MCF 10A (cell line): ENCODE measurements at regions not wholly inside any gene's neighbourhood (a gene's known extent, or its start where the extent isn't known, plus 50 kb on each side); places are given as distances from the start of the nearest gene placed in this dataset.
"Not testable (repeated sequence)": the region's sequence is repeated elsewhere in the genome, so short reads cannot be mapped to it uniquely, and the experiment has no call there.

Experiments
- BruUV-seq: library from RNA; stranded (reverse); fragments of 400-500 nt; replicated peaks from 2 replicates; lab custom pipeline; 2021; lab: Mats Ljungman, UMichigan
- CTCF ChIA-PET: fragments of 300-600 bp; sonication (Branson Sonifier 250); formaldehyde crosslinking; extraction: SDS; loops from one replicate; lab custom pipeline; 2021; ENCODE audit warnings: antibody characterized with exemption, inconsistent platforms; lab: Yijun Ruan, JAX
- POLR2A ChIA-PET: fragments of 300-600, 350-650 bp; sonication (Branson Sonifier 250); formaldehyde crosslinking; extraction: SDS; loops from one replicate; lab custom pipeline; 2020; ENCODE audit warnings: antibody characterized with exemption, inconsistent platforms; lab: Yijun Ruan, JAX
- DNase-seq: peaks from one replicate; pipeline ENCODE4 v3.0.0-alpha.2; 2018; ENCODE audit not compliant: unreplicated experiment
- H3K27ac Mint-ChIP-seq: one replicate; pipeline ENCODE4 v1.8.0; 2022; ENCODE audit warnings: mild to moderate bottlenecking, low read depth, mixed read lengths; ENCODE audit not compliant: unreplicated experiment
- H3K27me3 Mint-ChIP-seq: one replicate; pipeline ENCODE4 v1.8.0; 2022; ENCODE audit warnings: mixed read lengths; ENCODE audit not compliant: insufficient read depth, unreplicated experiment
- H3K36me3 Mint-ChIP-seq: one replicate; pipeline ENCODE4 v1.8.0; 2022; ENCODE audit warnings: mild to moderate bottlenecking, moderate library complexity, mixed read lengths; ENCODE audit not compliant: insufficient read depth, unreplicated experiment
- H3K4me1 Mint-ChIP-seq: one replicate; pipeline ENCODE4 v1.8.0; 2022; ENCODE audit warnings: mixed read lengths; ENCODE audit not compliant: insufficient read depth, unreplicated experiment
- H3K4me3 Mint-ChIP-seq: one replicate; pipeline ENCODE4 v1.8.0; 2022; ENCODE audit warnings: mild to moderate bottlenecking, moderate library complexity, mixed read lengths; ENCODE audit not compliant: unreplicated experiment
- H3K9me3 Mint-ChIP-seq: one replicate; pipeline ENCODE4 v1.8.0; 2022; ENCODE audit warnings: mixed read lengths; ENCODE audit not compliant: unreplicated experiment
- CTCF ChIP-seq: fragments of 200-600 bp; IDR thresholded peaks from one replicate; pipeline ENCODE4 v1.8.0; 2022; ENCODE audit warnings: antibody characterized with exemption, mild to moderate bottlenecking; ENCODE audit not compliant: unreplicated experiment
- intact Hi-C: fragments of 100-400 bp; cut with micrococcal nuclease; formaldehyde crosslinking; loops from 2 replicates; pipeline ENCODE4 v1.14.1; 2022

DNA sequence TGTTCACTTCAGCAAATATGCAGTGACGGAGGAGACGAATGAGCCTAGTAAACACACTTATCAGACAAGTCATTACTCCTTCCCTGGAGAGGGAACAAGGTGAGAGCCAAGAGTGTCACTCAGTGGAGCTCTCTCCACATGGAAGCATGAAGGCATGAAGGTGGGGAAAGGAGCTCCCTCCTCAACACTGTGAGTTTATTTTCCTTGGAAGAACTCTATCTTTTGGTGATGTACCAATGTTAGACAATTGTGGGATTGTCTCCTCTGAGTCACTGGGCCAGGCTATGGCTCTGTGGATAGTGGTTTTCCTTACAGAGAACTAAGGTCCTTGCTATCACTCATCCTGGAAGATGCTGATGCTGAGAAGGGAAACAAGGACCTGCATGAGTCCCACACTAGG lies 200.2 kb downstream of the CPEB2 start:
- Mint-ChIP-seq H3K27ac (no peak overlapping the region), H3K9me3 (peaks cover 20% of the 10 kb centered on the region), H3K4me3 (no peak overlapping the region), H3K4me1 (no peaks in the 10 kb centered on the region), H3K36me3 (peaks cover 7% of the 10 kb centered on the region), H3K27me3 (no peaks in the 10 kb centered on the region)
- TF ChIP-seq CTCF, result no peak
- intact Hi-C loops, result no loop called here
- ChIA-PET CTCF (interaction anchor here (1.0 kb wide), 1 partner anchor 29 kb away, joined by 3 read pairs; no protein-coding TSS in a partner anchor), POLR2A (no interaction called here)
- no peak for DNase-seq
- no TSS peak for BruUV-seq

DNA sequence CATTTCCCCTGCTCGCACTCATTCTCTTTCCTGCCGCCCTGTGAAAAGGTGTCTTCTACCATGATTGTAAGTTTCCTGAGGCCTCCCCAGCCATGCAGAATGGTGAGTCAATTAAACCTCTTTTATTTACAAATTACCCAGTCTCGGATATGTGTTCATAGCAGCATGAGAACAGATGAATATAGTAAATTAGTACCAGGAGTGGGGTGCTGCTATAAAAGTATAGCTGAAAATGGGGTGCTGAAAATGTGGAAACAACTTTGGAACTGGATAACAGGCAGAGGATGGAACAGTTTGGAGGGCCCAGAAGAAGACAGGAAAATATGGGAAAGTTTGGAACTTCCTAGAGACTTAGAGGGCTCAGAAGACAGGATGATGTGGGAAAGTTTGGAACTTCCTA lies 204.2 kb downstream of the CPEB2 start:
- POLR2A ChIA-PET, H3K27ac Mint-ChIP-seq, BruUV-seq, H3K36me3 Mint-ChIP-seq, CTCF ChIA-PET, H3K4me1 Mint-ChIP-seq, H3K27me3 Mint-ChIP-seq, H3K4me3 Mint-ChIP-seq, intact Hi-C loops, DNase-seq: not testable (repeated sequence)
- H3K9me3 Mint-ChIP-seq, result peaks cover 28% of the 10 kb centered on the region

- Mint-ChIP-seq H3K4me3 (no peak overlapping the region), H3K27me3 (no peaks in the 10 kb centered on the region), H3K4me1 (no peaks in the 10 kb centered on the region), H3K27ac (no peak overlapping the region), H3K9me3 (no peaks in the 10 kb centered on the region), H3K36me3 (no peaks in the 10 kb centered on the region)
- TF ChIP-seq CTCF, result no peak
- ChIA-PET CTCF (interaction anchor here (1.5 kb wide), 1 partner anchor 18 kb away, joined by 4 read pairs; no protein-coding TSS in a partner anchor), POLR2A (no interaction called here)
- intact Hi-C loops, result no loop called here
- BruUV-seq, result no TSS peak
- DNase-seq, result no peak
Measured at GRCh38 chr4:15213302-15213970, 211.2 kb downstream of the CPEB2 start.

DNA sequence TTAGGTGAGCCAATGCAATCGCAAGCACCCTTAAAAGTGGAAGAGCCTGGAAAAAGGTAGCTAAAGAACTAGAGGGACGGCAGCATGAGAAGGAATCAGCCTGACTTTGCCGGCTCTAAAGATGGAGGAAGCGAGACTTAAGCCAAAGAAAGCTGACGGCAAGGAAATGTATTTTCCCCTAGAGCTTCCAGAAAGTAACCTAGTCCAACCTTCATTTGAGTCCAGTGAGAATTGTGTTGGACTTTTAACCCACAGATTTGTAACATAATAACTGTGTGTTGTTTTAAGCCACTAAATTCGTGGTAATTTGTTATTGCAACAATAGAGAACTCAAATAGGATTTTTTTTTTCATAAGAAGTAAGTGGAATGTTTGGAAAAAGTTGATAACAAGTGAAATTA lies 212.7 kb upstream of the C1QTNF7 start:
- CTCF ChIA-PET, result interaction anchor here (0.5 to 0.7 kb wide), 2 partner anchors 1560 to 1624 kb away, joined by 3 to 4 read pairs; no protein-coding TSS in a partner anchor
- BruUV-seq, result no TSS peak
- no peak overlapping the region for H3K27ac Mint-ChIP-seq
- no peaks in the 10 kb centered on the region for H3K4me1 Mint-ChIP-seq
- H3K36me3 Mint-ChIP-seq, result no peaks in the 10 kb centered on the region
- intact Hi-C loops, result no loop called here
- no peak for DNase-seq
- H3K4me3 Mint-ChIP-seq, result no peak overlapping the region
- H3K9me3 Mint-ChIP-seq, result no peaks in the 10 kb centered on the region
- no peak for TF ChIP-seq CTCF
- H3K27me3 Mint-ChIP-seq, result no peaks in the 10 kb centered on the region
- POLR2A ChIA-PET, result interaction anchor here (0.6 kb wide), 1 partner anchor 136 kb away, joined by 3 read pairs; no protein-coding TSS in a partner anchor
